ENCODE measurements at regions not wholly inside any gene's neighbourhood (a gene's known extent, or its start where the extent isn't known, plus 50 kb on each side); places are given as distances from the start of the nearest gene placed in this dataset.
"Not testable (repeated sequence)": the region's sequence is repeated elsewhere in the genome, so short reads cannot be mapped to it uniquely, and the experiment has no call there.

DNA sequence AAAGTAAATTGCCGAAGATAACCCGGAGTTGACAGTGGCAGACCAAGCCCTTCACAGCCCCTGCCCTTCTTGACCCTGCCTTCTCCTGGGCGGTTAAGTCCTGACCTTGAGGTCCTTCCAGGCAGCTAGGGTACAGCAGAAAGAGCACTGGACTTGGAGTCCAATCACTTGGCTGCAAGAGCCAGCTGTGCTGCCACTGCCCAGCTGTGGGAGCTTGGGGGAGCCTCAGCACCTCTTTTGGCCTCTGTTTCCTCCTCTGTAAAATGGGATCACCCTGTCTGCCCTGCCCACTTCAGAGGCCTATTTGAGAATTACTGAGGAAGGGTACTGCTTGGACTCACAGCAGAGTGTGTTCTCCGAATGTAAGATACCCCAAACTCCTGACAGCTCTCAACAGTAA, 66.2 kb upstream of the SMAD6 start:
- DNase-seq (ENCODE audit: low read depth), result no peak

DNA sequence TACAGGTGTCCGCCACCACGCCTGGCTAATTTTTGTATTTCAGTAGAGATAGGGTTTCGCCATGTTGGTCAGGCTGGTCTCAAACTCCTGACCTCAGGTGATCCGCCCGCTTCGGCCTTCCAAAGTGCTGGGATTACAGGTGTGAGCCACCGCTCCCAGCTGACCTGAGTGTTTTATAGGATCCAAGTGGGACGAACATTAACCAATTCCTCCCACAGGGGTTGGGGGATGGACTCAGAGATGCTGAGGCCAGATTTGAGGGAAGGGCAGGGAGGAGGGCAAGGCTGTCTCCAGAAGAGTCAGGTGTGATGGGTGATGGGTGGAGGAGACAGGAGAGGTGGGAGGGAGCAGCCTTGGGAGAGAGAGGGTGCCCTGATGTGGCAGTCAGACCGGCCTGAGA, 65.0 kb upstream of the SMAD6 start:
- DNase-seq (ENCODE audit: low read depth), result not testable (repeated sequence)

DNA sequence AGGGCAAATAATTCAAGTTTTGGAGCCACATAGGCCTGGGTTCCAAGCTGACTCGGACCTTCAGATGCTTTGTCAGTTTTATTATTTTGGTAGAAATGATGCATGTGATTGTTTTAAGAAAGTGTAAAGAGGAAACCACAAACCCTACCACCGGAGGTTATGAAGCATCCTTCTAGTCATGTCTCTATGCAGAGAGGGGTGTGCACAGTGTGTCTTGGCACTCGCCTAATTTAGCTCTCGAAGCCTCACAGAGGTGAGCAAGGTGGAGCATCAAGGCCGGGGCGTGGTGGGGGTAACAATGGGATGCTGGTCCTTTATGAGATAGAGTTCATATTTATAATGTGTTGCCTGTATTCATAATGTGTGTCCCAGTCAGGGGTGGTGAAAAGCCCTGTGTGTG, 63.7 kb upstream of the SMAD6 start:
- DNase-seq (ENCODE audit: low read depth), result no peak

DNA sequence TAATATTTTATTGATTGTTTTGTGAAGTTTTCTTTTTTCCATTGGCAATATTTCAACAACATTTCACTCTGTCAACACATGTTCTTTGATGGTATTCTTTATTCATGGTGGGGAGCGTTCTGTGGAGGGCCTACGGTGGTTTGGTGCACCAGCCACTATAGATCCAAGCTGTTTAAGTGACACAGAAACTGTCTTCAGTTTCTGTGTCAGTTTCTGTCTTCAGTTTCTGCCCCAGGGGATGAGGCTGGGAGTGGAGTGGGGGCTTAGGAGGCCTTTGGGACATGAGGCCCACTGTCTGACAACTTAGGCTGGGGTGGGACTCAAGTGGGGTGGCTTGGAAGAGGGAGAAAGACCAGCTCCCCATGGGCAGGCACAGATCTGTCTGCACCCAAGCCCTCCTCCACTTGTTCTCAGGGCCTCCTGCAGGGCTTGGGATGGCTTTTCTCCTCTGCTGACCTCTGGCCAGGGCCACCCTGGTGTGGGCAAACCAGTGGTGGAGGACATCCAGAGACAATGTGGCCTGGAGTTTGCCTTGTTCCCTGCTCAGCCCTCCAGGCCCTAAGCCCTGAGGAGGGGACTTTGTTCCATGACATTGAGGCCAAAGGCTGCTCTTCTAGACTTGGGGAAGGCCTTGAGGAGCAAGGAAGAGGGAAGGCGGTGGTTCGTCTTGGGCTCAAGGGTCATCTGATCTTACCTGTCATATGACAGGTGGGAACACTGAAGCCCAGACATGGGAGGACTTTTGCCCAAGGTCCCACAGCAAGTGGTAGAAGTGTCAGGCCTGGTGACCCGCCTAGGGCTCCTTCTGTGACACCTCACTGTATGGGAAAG, 60.3 kb upstream of the SMAD6 start:
- DNase-seq (ENCODE audit: low read depth), result no peak

DNA sequence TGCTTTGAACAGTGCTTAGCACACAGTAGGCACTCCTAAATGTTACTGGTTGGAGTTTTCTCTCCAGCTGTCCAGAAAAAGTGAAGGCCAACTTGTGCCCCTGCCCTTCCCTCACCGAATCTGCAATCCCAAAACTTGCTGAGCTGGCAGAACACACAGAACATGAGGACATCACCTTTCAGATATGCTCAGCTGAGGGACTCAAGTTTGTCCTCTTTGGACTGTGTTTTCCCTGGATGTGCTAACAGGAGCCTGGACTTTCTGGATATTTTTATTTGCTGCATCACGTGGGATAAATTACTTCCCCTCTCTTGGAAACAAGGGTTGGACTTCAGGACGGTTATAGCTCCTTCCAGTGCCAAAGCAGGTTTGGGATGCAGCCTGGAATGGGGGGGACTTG, 59.5 kb upstream of the SMAD6 start:
- no peak for DNase-seq (ENCODE audit: low read depth)

DNA sequence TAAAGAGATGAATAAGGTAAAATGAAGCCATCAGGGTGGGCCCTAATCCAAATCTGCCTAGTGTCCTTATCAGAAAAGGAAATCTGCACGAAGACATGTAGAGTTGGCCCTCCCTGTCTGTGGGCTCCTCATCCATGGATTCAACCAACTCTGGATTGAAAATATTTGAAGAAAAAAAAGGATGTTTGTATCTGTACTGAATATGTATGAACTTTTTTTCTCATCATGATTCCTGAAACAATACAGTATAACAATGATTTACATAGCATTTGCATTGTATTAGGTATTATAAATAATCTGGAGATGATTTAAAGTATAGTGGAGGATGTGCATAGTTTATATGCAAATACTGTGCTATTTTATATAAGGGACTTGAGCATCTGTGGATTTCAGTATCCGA, 59.0 kb upstream of the SMAD6 start:
- DNase-seq (ENCODE audit: low read depth), result no peak

GRCh38 chr15:66644000-66644787, 57.8 kb upstream of the SMAD6 start:
- DNase-seq (ENCODE audit: low read depth), result no peak

DNA sequence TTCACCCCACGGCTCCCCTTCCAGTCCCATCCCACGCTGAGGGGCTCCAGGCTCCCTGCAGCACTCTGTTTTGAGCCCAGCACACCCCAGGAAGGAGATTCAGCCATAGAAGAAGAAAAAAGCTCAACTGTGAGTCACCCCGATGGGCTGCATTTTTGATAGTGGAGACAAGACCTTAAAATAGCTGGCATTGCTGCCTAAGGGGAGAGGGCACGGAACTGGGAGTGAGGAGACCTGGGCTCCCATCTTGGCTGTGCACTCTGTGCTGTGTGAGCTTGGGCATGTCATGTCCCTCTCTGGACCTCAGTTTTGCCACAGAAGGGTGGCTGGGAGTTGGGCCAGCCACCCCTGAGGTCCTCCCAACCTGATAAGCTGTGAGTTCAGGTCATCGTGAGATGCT, 57.2 kb upstream of the SMAD6 start:
- no peak for DNase-seq (ENCODE audit: low read depth)

GRCh38 chr15:66646308-66646707, 55.7 kb upstream of the SMAD6 start:
- no peak for DNase-seq (ENCODE audit: low read depth)

DNA sequence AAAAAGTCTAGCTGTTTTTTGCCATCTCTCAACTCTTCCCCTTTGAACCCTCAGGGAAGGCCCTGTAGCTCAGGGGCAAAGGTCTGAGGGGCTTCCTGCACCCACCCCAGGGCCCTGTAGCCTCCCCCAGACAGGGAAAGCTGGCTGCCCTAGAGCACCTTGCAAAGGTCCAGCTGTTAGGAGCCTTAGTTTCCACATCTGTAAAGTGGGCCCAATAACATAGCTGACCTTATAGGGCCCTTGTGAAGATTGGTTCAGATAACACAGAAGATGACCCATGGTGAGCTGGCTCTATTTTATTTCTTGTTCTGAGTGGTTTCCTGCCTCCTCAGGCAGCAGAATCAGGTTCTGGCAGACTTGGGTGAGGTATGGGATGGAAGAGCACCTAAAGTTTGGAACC, 55.2 kb upstream of the SMAD6 start:
- no peak for DNase-seq (ENCODE audit: low read depth)

DNA sequence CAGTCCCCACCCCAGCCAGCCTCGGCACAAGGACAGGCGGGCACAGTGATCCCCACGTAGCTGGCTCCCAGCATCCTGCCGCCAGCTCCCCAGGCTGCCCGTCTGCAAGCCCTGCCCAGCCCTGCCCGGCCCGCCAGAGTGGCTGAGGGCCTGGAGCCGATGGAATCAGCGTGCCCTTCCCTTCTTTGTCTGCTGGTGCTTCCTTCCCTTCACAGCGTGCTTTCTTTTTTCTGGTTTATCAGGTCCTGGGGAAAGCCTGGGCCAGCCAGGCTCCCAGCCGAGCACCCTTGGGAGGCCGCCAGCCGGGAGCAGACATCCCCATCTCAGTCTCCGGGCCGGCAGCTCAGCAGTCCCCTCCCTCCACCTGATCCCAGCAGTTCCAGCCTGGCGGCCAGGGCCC, 54.7 kb upstream of the SMAD6 start:
- no peak for DNase-seq (ENCODE audit: low read depth)

- DNase-seq (ENCODE audit: low read depth), result no peak
These were observed 53.4 kb upstream of the SMAD6 start for GRCh38 chr15:66648588-66648987.

DNA sequence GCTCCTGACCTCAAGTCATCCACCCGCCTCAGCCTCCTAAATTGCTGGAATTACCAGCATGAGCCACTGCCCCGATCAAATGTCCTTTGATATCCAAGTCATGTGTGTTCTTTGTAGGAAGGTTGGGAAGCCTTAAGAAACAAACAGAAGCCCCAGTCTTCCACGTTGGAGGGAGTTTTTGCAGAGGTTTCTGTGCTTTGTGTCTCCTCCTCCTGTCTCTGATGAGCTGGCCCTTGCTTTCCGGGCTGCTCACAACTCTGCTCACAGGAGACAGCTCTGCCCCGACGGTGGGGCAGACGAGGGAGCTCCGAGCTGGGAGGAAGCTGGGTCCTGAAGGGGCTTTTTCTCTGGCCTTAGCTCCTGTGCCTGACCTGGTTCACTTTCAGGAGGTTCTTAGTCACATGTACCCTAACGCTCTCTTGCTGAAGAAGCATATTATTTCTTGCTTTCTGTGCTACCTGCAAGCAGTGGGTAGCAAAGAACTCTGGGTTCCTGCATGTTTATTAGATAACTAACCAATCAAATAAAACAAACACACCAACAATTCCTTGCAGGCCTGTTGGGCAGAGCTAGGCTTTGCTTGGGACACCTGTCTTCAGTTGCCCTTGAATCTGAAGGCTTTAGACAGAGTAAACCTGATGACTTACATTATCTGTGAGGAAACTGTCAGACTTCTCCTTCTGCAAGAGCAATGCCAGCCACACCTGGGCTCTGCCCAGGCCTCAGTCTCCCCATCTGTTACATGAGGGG, 52.6 kb upstream of the SMAD6 start:
- DNase-seq (ENCODE audit: low read depth), result no peak

GRCh38 chr15:66650433-66650832, 51.6 kb upstream of the SMAD6 start:
- DNase-seq (ENCODE audit: low read depth), result no peak

DNA sequence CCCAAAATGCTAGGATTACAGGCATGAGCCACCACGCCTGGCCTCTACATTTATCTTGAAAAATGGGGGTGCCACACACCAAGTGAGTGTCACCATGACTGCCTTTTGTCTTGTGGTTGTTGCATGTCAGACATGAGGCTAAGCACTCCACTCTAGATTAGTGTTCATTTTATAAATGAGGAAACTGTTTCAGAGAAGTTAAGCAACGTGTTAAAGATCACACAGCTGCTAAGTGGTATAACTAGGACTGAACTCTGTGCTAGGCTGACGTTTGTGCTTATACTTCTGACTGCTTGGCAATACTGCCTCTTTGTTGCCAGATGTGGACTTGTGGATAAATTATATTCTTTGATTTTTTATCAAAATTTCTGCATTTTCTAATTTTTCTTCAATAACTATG, 50.8 kb upstream of the SMAD6 start:
- no peak for DNase-seq (ENCODE audit: low read depth)

GRCh38 chr15:66651913-66652642, 50.0 kb upstream of the SMAD6 start:
- DNase-seq (ENCODE audit: low read depth), result no peak

Measured in stimulated activated CD8-positive, alpha-beta memory T cell treated with anti-CD3 and anti-CD28 coated beads, Interleukin-7, amount 100 ng/mL, for 24 hours (primary cell).